ENCODE measurements at regions not wholly inside any gene's neighbourhood (a gene's known extent, or its start where the extent isn't known, plus 50 kb on each side); places are given as distances from the start of the nearest gene placed in this dataset.

GRCh38 chr3:26247712-26248111 lies 374.9 kb upstream of the LRRC3B start:
- no peak for DNase-seq
- no peaks in the 10 kb centered on the region for H3K27me3 ChIP-seq
- H3K4me3 ChIP-seq: no peak overlapping the region
- no peaks in the 10 kb centered on the region for H3K4me1 ChIP-seq
- no peaks in the 10 kb centered on the region for H3K9me3 ChIP-seq
- H3K36me3 ChIP-seq (ENCODE audit: low read depth, missing control alignments): no peaks in the 10 kb centered on the region
- WGBS, 2 donors: 30 to 41% methylated on average over 3 of the region's 3 CpGs
- intact Hi-C loops (cut with DNase I; ENCODE audit: low total_unique reads): no loop called here
- TF ChIP-seq POLR2A (IDR thresholded peaks at IDR 0.05): no peak
- no peak for TF ChIP-seq CTCF (IDR thresholded peaks at IDR 0.05)
- H3K27ac ChIP-seq: no peak overlapping the region

GRCh38 chr3:26252001-26252400 lies 370.6 kb upstream of the LRRC3B start:
- DNase-seq: no peak
- no peaks in the 10 kb centered on the region for H3K36me3 ChIP-seq (ENCODE audit: low read depth, missing control alignments)
- no peaks in the 10 kb centered on the region for H3K4me1 ChIP-seq
- no peak overlapping the region for H3K4me3 ChIP-seq
- intact Hi-C loops (cut with DNase I; ENCODE audit: low total_unique reads): no loop called here
- H3K27ac ChIP-seq: no peak overlapping the region
- H3K9me3 ChIP-seq: no peaks in the 10 kb centered on the region
- TF ChIP-seq CTCF (IDR thresholded peaks at IDR 0.05) (no peak), POLR2A (IDR thresholded peaks at IDR 0.05) (no peak)
- 75 to 77% methylated on average over 4 of the region's 4 CpGs for WGBS, 2 donors
- H3K27me3 ChIP-seq: no peaks in the 10 kb centered on the region

- TF ChIP-seq POLR2A (IDR thresholded peaks at IDR 0.05) (no peak), CTCF (IDR thresholded peaks at IDR 0.05) (no peak)
- H3K27ac ChIP-seq: no peak overlapping the region
- no peaks in the 10 kb centered on the region for H3K9me3 ChIP-seq
- intact Hi-C loops (cut with DNase I; ENCODE audit: low total_unique reads): no loop called here
- no peak for DNase-seq
- H3K4me3 ChIP-seq: no peak overlapping the region
- H3K4me1 ChIP-seq: no peaks in the 10 kb centered on the region
- WGBS, 2 donors: 92% methylated on average over 3 of the region's 3 CpGs
- H3K36me3 ChIP-seq (ENCODE audit: low read depth, missing control alignments): no peaks in the 10 kb centered on the region
- H3K27me3 ChIP-seq: no peaks in the 10 kb centered on the region
Observed at GRCh38 chr3:26256224-26256623, 366.3 kb upstream of the LRRC3B start.

GRCh38 chr3:26259176-26259575 lies 363.4 kb upstream of the LRRC3B start:
- no peak for TF ChIP-seq CTCF (IDR thresholded peaks at IDR 0.05)
- TF ChIP-seq POLR2A (IDR thresholded peaks at IDR 0.05): no peak
- DNase-seq: no peak
- Histone ChIP-seq H3K4me1 (no peaks in the 10 kb centered on the region), H3K27ac (no peak overlapping the region), H3K9me3 (no peaks in the 10 kb centered on the region), H3K36me3 (ENCODE audit: low read depth, missing control alignments) (no peaks in the 10 kb centered on the region), H3K27me3 (no peaks in the 10 kb centered on the region), H3K4me3 (no peak overlapping the region)
- intact Hi-C loops (cut with DNase I; ENCODE audit: low total_unique reads): no loop called here
- 83 to 93% methylated on average over 3 of the region's 3 CpGs for WGBS, 2 donors

- intact Hi-C loops (cut with DNase I; ENCODE audit: low total_unique reads): no loop called here
Observed at GRCh38 chr3:26260139-26260538, 362.4 kb upstream of the LRRC3B start.

More at GRCh38 chr3:26260139-26260538, 362.4 kb upstream of the LRRC3B start:
- no peak for DNase-seq
- 31 to 35% methylated on average over 1 of the region's 1 CpG for WGBS, 2 donors
- H3K27me3 ChIP-seq: no peaks in the 10 kb centered on the region
- H3K9me3 ChIP-seq: no peaks in the 10 kb centered on the region
- no peak overlapping the region for H3K4me3 ChIP-seq
- TF ChIP-seq POLR2A (IDR thresholded peaks at IDR 0.05) (no peak), CTCF (IDR thresholded peaks at IDR 0.05) (no peak)
- no peaks in the 10 kb centered on the region for H3K36me3 ChIP-seq (ENCODE audit: low read depth, missing control alignments)
- no peaks in the 10 kb centered on the region for H3K4me1 ChIP-seq
- H3K27ac ChIP-seq: no peak overlapping the region

All from testis (tissue), 2 donors.